Liver (tissue), 3 donors: ENCODE measurements at regions not wholly inside any gene's neighbourhood (a gene's known extent, or its start where the extent isn't known, plus 50 kb on each side); places are given as distances from the start of the nearest gene placed in this dataset.

ENCODE experiments used
- ATF3 ChIP-seq: IDR thresholded peaks from 2 replicates; pipeline ENCODE4 v1.6.1; 2016; ENCODE audit warnings: antibody characterized with exemption
- CTCF ChIP-seq: fragments of 150-350 bp; IDR thresholded peaks from 2 replicates; pipeline ENCODE4 v1.5.1; 2017; ENCODE audit warnings: improper control_type of control experiment, low read depth, low read length; ENCODE audit not compliant: missing input control
- EGR1 ChIP-seq, 2 donors: IDR thresholded peaks; 2 replicates each; pipeline ENCODE4 v1.6.1; 2016 to 2018; ENCODE audit warnings: antibody characterized with exemption in 2 of 2, low read depth in 2 of 2
- GABPA ChIP-seq, 2 donors: IDR thresholded peaks in 1 of 2; conservative IDR thresholded peaks in 1 of 2; 2 replicates each; pipeline ENCODE4 v1.6.1; 2016; ENCODE audit warnings: antibody characterized with exemption in 2 of 2, mild to moderate bottlenecking in 1 of 2, moderate library complexity in 1 of 2
- HNF4G ChIP-seq: IDR thresholded peaks from 2 replicates; pipeline ENCODE4 v1.6.1; 2016; ENCODE audit warnings: antibody characterized with exemption
- MAX ChIP-seq: IDR thresholded peaks from 2 replicates; pipeline ENCODE4 v1.6.1; 2016; ENCODE audit warnings: antibody characterized with exemption
- RAD21 ChIP-seq, 2 donors: IDR thresholded peaks; 2 replicates each; pipeline ENCODE4 v1.6.1; 2016; ENCODE audit warnings: antibody characterized with exemption in 2 of 2, mild to moderate bottlenecking in 2 of 2
- REST ChIP-seq: IDR thresholded peaks from 2 replicates; pipeline ENCODE4 v1.6.1; 2016; ENCODE audit warnings: antibody characterized with exemption, mild to moderate bottlenecking
- RXRA ChIP-seq, 2 donors: IDR thresholded peaks; 2 replicates each; pipeline ENCODE4 v1.6.1; 2017 to 2018; ENCODE audit warnings: antibody characterized with exemption in 2 of 2, mild to moderate bottlenecking in 1 of 2
- SP1 ChIP-seq: IDR thresholded peaks from 2 replicates; pipeline ENCODE4 v1.6.1; 2018; ENCODE audit warnings: antibody characterized with exemption, mild to moderate bottlenecking
- TAF1 ChIP-seq: conservative IDR thresholded peaks from 2 replicates; pipeline ENCODE4 v1.6.1; 2016; ENCODE audit warnings: antibody characterized with exemption, mild to moderate bottlenecking
- YY1 ChIP-seq: IDR thresholded peaks from 2 replicates; pipeline ENCODE4 v1.6.1; 2016; ENCODE audit warnings: antibody characterized with exemption, mild to moderate bottlenecking
- ZBTB33 ChIP-seq: IDR thresholded peaks from 2 replicates; pipeline ENCODE4 v1.6.1; 2016; ENCODE audit warnings: antibody characterized with exemption
- donor health status: healthy.
- donor health status: healthy.

- TF ChIP-seq CTCF (no peak), SP1 (no peak), ATF3 (no peak), MAX (no peak), REST (no peak), YY1 (no peak), RAD21 (IDR thresholded peaks at IDR 0.05) (no peak), HNF4G (no peak), GABPA (IDR thresholded peaks at IDR 0.05 in 1 of 2, conservative IDR thresholded peaks at IDR 0.05 in 1 of 2) (no peak), ZBTB33 (no peak), RXRA (IDR thresholded peaks at IDR 0.05) (no peak), TAF1 (no peak), EGR1 (IDR thresholded peaks at IDR 0.05; ENCODE audit: low read depth in 2 of 2) (no peak)
These were observed 68.6 kb upstream of the COMTD1 start for GRCh38 chr10:75304313-75304712.
